ENCODE measurements at regions not wholly inside any gene's neighbourhood (a gene's known extent, or its start where the extent isn't known, plus 50 kb on each side); places are given as distances from the start of the nearest gene placed in this dataset.

- H3K27me3 ChIP-seq (replicated peaks; ENCODE audit: control insufficient read depth, insufficient read depth, low read length), result no peaks in the 10 kb centered on the region; the same call in 1 of the 2 replicates
Observed at GRCh38 chr2:160583813-160584537, 90.4 kb upstream of the RBMS1 start.

GRCh38 chr2:160584972-160585494 is 91.4 kb upstream of the RBMS1 start:
- no peak for TF ChIP-seq CTCF (IDR thresholded peaks at IDR 0.05; ENCODE audit: insufficient read depth, low read length, poor library complexity, severe bottlenecking)
- Histone ChIP-seq H3K36me3 (ENCODE audit: control insufficient read depth, insufficient read depth, low read length) (no peaks in the 10 kb centered on the region), H3K4me3 (replicated peaks; ENCODE audit: low read depth, low read length) (no peak overlapping the region), H3K27me3 (replicated peaks; ENCODE audit: control insufficient read depth, insufficient read depth, low read length) (no peaks in the 10 kb centered on the region; the same call in 1 of the 2 replicates)
- no peak for DNase-seq (ENCODE audit: extremely low read depth, insufficient read length)

More at GRCh38 chr2:160583813-160584537, 90.4 kb upstream of the RBMS1 start:
- DNase-seq (ENCODE audit: extremely low read depth, insufficient read length), result no peak
- no peak for TF ChIP-seq CTCF (IDR thresholded peaks at IDR 0.05; ENCODE audit: insufficient read depth, low read length, poor library complexity, severe bottlenecking)
- no peaks in the 10 kb centered on the region for H3K36me3 ChIP-seq (ENCODE audit: control insufficient read depth, insufficient read depth, low read length)
- no peak overlapping the region for H3K4me3 ChIP-seq (replicated peaks; ENCODE audit: low read depth, low read length)

GRCh38 chr2:160590664-160591063 is 97.1 kb upstream of the RBMS1 start:
- no peaks in the 10 kb centered on the region; the same call in 1 of the 2 replicates for H3K27me3 ChIP-seq (replicated peaks; ENCODE audit: control insufficient read depth, insufficient read depth, low read length)
- no peak for TF ChIP-seq CTCF (IDR thresholded peaks at IDR 0.05; ENCODE audit: insufficient read depth, low read length, poor library complexity, severe bottlenecking)
- no peaks in the 10 kb centered on the region for H3K36me3 ChIP-seq (ENCODE audit: control insufficient read depth, insufficient read depth, low read length)
- DNase-seq (ENCODE audit: extremely low read depth, insufficient read length), result no peak
- H3K4me3 ChIP-seq (replicated peaks; ENCODE audit: low read depth, low read length), result no peak overlapping the region

- H3K27me3 ChIP-seq (replicated peaks; ENCODE audit: control insufficient read depth, insufficient read depth, low read length), result no peaks in the 10 kb centered on the region
- no peaks in the 10 kb centered on the region for H3K36me3 ChIP-seq (ENCODE audit: control insufficient read depth, insufficient read depth, low read length)
- H3K4me3 ChIP-seq (replicated peaks; ENCODE audit: low read depth, low read length), result no peak overlapping the region
- no peak for TF ChIP-seq CTCF (IDR thresholded peaks at IDR 0.05; ENCODE audit: insufficient read depth, low read length, poor library complexity, severe bottlenecking)
- no peak for DNase-seq (ENCODE audit: extremely low read depth, insufficient read length)
Observed at GRCh38 chr2:160592401-160592800, 98.8 kb upstream of the RBMS1 start.

GRCh38 chr2:160592993-160593392 is 99.4 kb upstream of the RBMS1 start:
- Histone ChIP-seq H3K27me3 (replicated peaks; ENCODE audit: control insufficient read depth, insufficient read depth, low read length) (no peaks in the 10 kb centered on the region), H3K36me3 (ENCODE audit: control insufficient read depth, insufficient read depth, low read length) (no peaks in the 10 kb centered on the region), H3K4me3 (replicated peaks; ENCODE audit: low read depth, low read length) (no peak overlapping the region)
- no peak for TF ChIP-seq CTCF (IDR thresholded peaks at IDR 0.05; ENCODE audit: insufficient read depth, low read length, poor library complexity, severe bottlenecking)
- DNase-seq (ENCODE audit: extremely low read depth, insufficient read length), result no peak
